Glutamatergic neuron (in vitro differentiated cells): ENCODE measurements at regions not wholly inside any gene's neighbourhood (a gene's known extent, or its start where the extent isn't known, plus 50 kb on each side); places are given as distances from the start of the nearest gene placed in this dataset.

Experiments used
- DNase-seq: peaks from one replicate; pipeline ENCODE4 v3.0.0; 2022
- H3K27ac Mint-ChIP-seq: one replicate; pipeline ENCODE4 v1.8.0; 2020; ENCODE audit warnings: mild to moderate bottlenecking, mixed read lengths, inconsistent platforms; ENCODE audit not compliant: unreplicated experiment
- H3K27me3 Mint-ChIP-seq: one replicate; pipeline ENCODE4 v1.8.0; 2020; ENCODE audit warnings: mild to moderate bottlenecking, moderate library complexity, mixed read lengths, inconsistent platforms; ENCODE audit not compliant: unreplicated experiment
- H3K36me3 Mint-ChIP-seq: one replicate; pipeline ENCODE4 v1.8.0; 2020; ENCODE audit warnings: mild to moderate bottlenecking, mixed read lengths, inconsistent platforms; ENCODE audit not compliant: unreplicated experiment
- H3K4me1 Mint-ChIP-seq: one replicate; pipeline ENCODE4 v1.8.0; 2020; ENCODE audit warnings: mild to moderate bottlenecking, low read depth, mixed read lengths, inconsistent platforms; ENCODE audit not compliant: unreplicated experiment
- H3K4me3 Mint-ChIP-seq: one replicate; pipeline ENCODE4 v1.8.0; 2020; ENCODE audit warnings: mild to moderate bottlenecking, mixed read lengths, inconsistent platforms; ENCODE audit not compliant: unreplicated experiment
- H3K9me3 Mint-ChIP-seq: one replicate; pipeline ENCODE4 v1.8.0; 2020; ENCODE audit warnings: mild to moderate bottlenecking, moderate library complexity, mixed read lengths, inconsistent platforms; ENCODE audit not compliant: unreplicated experiment
- TF ChIP-seq, protein P1 (sequence below): fragments of 200-600 bp; sonication (generic); IDR thresholded peaks from one replicate; pipeline ENCODE4 v1.5.0; 2021; ENCODE audit not compliant: partially characterized antibody, unreplicated experiment

DNA sequence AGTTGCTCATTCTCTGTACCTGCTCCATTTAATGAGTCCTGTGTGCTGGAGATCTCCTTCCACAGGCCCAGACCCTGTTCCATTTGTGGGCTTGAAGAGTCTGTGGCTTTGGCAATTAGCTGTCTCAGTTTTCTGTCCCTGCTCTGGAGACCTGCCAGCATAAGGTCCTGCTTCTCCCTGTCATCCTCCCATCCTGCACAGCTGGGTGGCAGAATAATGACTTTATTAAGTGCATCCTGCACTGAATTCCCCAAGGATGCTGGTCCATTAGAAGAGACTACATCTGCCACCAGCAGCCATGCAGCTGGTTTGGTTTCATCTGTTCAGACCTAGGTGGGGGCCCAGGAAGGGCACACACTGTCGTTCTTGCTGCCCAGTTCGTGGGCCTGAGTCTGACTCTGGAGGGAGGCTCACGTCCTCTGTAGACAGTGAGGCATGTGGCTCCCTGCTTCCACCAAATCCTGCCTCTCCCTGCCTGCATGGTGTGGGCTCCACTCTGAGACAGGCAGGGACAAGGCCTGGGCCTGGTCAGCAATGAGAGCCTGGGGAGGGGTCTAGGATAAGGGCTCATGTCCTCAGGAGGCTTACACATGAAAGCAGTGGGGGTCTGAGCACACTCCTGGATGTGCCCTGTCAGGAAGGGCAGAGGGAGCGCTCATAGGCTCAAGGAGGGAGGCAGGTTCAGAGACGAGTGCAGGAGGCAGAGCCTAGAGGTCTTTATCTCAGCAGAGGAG lies 78.4 kb upstream of the PRR23E start:
- peaks cover 13% of the 10 kb centered on the region for H3K9me3 Mint-ChIP-seq
- peaks cover 24% of the 10 kb centered on the region for H3K4me1 Mint-ChIP-seq
- DNase-seq: peak; percentile 51
- H3K27ac Mint-ChIP-seq: peak overlapping the region; percentile 70
- peaks cover 4% of the 10 kb centered on the region for H3K27me3 Mint-ChIP-seq
- peaks cover 17% of the 10 kb centered on the region for H3K36me3 Mint-ChIP-seq
- TF ChIP-seq, protein P1, sequence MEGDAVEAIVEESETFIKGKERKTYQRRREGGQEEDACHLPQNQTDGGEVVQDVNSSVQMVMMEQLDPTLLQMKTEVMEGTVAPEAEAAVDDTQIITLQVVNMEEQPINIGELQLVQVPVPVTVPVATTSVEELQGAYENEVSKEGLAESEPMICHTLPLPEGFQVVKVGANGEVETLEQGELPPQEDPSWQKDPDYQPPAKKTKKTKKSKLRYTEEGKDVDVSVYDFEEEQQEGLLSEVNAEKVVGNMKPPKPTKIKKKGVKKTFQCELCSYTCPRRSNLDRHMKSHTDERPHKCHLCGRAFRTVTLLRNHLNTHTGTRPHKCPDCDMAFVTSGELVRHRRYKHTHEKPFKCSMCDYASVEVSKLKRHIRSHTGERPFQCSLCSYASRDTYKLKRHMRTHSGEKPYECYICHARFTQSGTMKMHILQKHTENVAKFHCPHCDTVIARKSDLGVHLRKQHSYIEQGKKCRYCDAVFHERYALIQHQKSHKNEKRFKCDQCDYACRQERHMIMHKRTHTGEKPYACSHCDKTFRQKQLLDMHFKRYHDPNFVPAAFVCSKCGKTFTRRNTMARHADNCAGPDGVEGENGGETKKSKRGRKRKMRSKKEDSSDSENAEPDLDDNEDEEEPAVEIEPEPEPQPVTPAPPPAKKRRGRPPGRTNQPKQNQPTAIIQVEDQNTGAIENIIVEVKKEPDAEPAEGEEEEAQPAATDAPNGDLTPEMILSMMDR: no peak
- peak overlapping the region; percentile 10 for H3K4me3 Mint-ChIP-seq

DNA sequence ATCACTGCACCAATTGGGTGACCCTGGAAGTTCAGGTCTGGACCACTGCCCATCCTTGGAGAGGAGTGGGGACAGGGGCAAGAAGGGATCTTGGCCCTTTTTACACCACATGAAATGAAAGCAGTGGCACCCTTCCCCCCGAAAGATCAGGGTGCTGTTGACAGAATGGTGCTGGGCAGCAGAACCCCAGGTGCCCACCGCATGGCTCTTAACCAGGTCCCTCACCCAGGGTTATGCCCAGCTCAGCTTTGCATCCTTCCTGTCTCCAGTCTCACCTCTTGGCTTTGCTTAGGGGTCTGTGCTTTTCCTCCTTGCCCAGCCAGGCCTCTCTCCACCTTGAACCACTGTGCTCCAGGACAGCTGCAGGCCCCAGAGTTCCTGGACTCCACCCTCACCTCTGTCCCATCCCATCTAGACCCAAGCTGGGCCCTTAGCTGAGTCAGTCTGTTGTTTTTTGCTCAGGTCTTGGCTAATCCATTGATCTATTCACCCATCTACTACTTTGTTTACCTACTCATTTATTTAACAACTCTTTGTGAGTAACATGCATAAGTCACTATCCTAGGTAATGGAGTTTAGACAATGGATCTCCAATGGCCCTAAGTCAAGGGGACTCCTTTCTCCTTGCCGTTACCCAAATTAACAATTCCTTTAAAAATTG lies 77.1 kb upstream of the PRR23E start:
- Mint-ChIP-seq H3K27me3 (peaks cover 8% of the 10 kb centered on the region), H3K4me1 (peaks cover 24% of the 10 kb centered on the region), H3K27ac (peak overlapping the region; percentile 9), H3K9me3 (peaks cover 15% of the 10 kb centered on the region), H3K36me3 (peaks cover 11% of the 10 kb centered on the region), H3K4me3 (peak overlapping the region; percentile 37)
- no peak for DNase-seq
- TF ChIP-seq, protein P1: no peak

DNA sequence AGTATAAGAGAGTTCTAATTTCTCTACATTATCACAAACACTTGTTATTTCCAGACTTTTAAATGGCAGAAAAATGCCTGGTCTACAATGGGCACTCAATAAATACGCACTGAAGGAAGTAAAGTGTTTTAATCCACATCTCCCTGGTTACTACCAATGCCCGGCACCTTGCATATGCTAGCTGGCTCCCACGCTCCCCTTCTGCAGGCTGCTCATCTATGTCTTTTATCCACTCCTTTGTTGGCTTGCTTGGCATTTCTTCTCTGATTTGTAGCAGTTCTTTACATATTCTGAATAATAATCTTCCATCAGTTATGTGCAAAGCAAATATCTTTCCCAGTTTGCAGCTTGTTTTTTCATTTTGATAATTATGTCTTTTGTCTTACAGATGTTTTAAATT lies 74.6 kb upstream of the PRR23E start:
- TF ChIP-seq, protein P1: no peak
- H3K27me3 Mint-ChIP-seq: peaks cover 8% of the 10 kb centered on the region
- no peak overlapping the region for H3K27ac Mint-ChIP-seq
- peaks cover 23% of the 10 kb centered on the region for H3K4me1 Mint-ChIP-seq
- no peak for DNase-seq
- peaks cover 10% of the 10 kb centered on the region for H3K9me3 Mint-ChIP-seq
- no peak overlapping the region for H3K4me3 Mint-ChIP-seq
- peaks cover 4% of the 10 kb centered on the region for H3K36me3 Mint-ChIP-seq

DNA sequence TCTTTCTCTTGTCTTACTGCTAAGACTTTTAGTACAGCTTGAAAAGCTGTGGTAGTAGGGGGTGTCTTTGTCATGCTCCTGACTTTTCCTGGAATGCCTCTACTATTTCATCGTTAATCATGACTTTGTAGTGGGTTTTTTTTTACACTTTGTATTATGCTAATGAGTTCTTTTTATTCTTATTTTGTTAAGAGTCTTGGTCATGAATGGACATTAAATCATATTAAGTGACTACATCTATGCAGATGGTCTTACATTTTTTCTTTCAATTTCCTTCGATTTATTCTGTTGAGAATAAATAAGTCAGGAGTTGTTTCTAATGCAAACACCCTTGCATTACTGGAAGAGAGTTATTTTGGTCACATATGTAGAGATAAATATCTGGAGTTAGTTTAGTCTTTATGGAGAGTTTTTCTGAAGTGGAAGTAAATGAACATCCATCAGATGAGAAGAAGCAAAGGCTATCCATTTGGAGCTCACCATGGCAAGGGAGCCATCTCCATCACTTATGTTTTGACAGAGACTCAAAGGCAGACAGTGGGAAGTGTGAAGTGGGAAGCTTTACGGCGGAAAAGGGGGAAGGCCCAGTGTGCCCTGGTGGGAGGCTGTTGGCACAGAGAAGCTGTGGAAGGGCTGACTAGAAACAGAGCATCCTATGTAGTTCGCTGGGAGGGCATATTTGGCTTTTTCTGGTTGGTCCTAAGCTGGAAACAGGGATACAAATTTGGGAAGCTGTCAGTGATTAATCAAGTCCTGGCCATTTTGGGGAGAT lies 73.1 kb upstream of the PRR23E start:
- Mint-ChIP-seq H3K4me1 (peaks cover 11% of the 10 kb centered on the region), H3K4me3 (no peak overlapping the region), H3K36me3 (peaks cover 3% of the 10 kb centered on the region), H3K9me3 (peaks cover 5% of the 10 kb centered on the region), H3K27me3 (peaks cover 4% of the 10 kb centered on the region), H3K27ac (no peak overlapping the region)
- DNase-seq: no peak
- TF ChIP-seq, protein P1: no peak
